ENCODE measurements at regions not wholly inside any gene's neighbourhood (a gene's known extent, or its start where the extent isn't known, plus 50 kb on each side); places are given as distances from the start of the nearest gene placed in this dataset.

DNA sequence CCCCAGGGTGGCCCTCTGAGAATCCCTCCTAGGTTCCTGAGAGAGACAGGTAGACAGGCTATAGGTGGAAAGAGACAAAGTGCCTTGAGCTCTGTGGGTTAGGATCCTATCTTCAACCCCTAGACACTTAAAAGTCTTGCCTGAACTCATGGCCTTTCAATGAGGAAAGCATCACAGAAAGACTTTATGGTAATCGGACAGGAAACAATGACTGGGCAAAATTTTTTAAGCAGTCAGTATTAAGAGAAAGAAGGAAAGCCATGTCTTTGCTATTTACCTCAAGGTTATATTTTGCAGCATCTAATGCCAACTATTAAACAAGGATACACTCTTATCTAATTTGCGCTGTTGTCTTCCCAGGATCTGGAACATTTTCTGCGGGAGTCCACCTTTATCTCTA lies 93.2 kb downstream of the PCSK1 start:
- ChIA-PET POLR2A (no interaction called here), CTCF (interaction anchor here (1.4 kb wide), 1 partner anchor 480 kb away, joined by 5 read pairs; no protein-coding TSS in a partner anchor)
- H3K9me3 ChIP-seq (ENCODE audit: control insufficient read depth, insufficient read depth, low read depth, low read length) = no peaks in the 10 kb centered on the region
- H3K36me3 ChIP-seq (ENCODE audit: control insufficient read depth in 2 of 2, insufficient read depth in 1 of 2, low read length in 2 of 2) = no peaks in the 10 kb centered on the region
- H3K4me1 ChIP-seq (ENCODE audit: control insufficient read depth, insufficient read depth, low read length) = peaks cover 24% of the 10 kb centered on the region
- H3K27ac ChIP-seq (ENCODE audit: extremely low read depth, low read depth, low read length) = no peak overlapping the region
- TF ChIP-seq HOXC10 (CRISPR knock-in tag; IDR thresholded peaks at IDR 0.05) (no peak), TRIM28 (IDR thresholded peaks at IDR 0.05; ENCODE audit: borderline replicate concordance, low read length) (no peak), ZNF133 (tag by site-specific recombination; IDR thresholded peaks at IDR 0.05) (no peak), BCL11A (tag by site-specific recombination; IDR thresholded peaks at IDR 0.05; ENCODE audit: low read depth) (no peak), REPIN1 (tag by site-specific recombination; IDR thresholded peaks at IDR 0.05; ENCODE audit: low read depth) (no peak), ZNF112 (tag by site-specific recombination; IDR thresholded peaks at IDR 0.05) (no peak), ZNF146 (tag by site-specific recombination; IDR thresholded peaks at IDR 0.05) (no peak), ZNF24 (tag by site-specific recombination; IDR thresholded peaks at IDR 0.05) (no peak), ZNF221 (tag by site-specific recombination; IDR thresholded peaks at IDR 0.05; ENCODE audit: borderline replicate concordance) (no peak), ZNF830 (tag by site-specific recombination; IDR thresholded peaks at IDR 0.05; ENCODE audit: low read depth) (no peak), ZNF433 (tag by site-specific recombination; IDR thresholded peaks at IDR 0.05; ENCODE audit: low read depth) (no peak)
- H3K4me3 ChIP-seq (ENCODE audit: low read depth, low read length) = no peak overlapping the region

DNA sequence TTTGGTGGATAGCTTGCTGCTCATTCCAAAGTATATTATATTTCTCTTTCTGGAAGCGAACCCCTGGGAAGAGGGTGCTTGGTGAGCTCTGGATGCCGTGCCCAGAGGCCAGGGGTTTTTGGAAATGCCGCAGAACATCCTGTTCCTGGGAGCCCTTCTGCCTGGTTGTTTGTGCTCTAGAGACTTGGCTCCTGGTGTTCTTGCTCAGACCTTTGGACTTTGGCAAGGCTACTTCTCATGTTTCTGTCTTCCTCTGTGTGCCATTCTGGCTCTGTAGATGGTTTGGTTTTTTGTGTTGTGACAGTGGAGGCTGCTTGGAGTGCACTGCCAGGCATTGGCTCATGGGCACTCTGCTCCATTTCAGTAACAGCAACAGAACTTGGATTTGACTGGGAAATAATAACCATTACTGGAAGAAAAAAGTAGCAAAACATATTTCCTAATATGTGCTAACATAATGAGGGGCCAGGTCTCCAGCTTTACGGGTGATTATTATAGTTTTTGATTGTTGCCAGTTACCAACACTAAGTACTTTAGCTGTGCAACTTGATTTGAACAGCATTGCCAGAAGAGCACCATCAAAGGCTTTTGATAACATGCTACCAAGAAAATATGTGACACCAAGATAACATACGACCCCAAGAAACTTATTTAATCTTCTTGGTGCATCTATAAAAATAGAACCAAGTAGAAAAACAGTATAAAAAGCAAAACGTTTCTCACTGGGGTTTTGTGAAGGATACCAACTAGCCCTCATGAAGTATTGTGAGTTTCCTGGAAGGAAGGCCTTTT lies 94.2 kb downstream of the PCSK1 start:
- no peak overlapping the region for H3K27ac ChIP-seq (ENCODE audit: extremely low read depth, low read depth, low read length)
- H3K4me3 ChIP-seq (ENCODE audit: low read depth, low read length) = no peak overlapping the region
- ChIA-PET POLR2A (no interaction called here), CTCF (interaction anchor here (0.6 to 4.6 kb wide), 3 partner anchors 381 to 482 kb away, joined by 3 to 69 read pairs (median 5); no protein-coding TSS in a partner anchor)
- no peak for TF ChIP-seq ZNF2 (tag by site-specific recombination; IDR thresholded peaks at IDR 0.05)
- H3K4me1 ChIP-seq (ENCODE audit: control insufficient read depth, insufficient read depth, low read length) = peaks cover 24% of the 10 kb centered on the region
- no peaks in the 10 kb centered on the region for H3K36me3 ChIP-seq (ENCODE audit: control insufficient read depth in 2 of 2, insufficient read depth in 1 of 2, low read length in 2 of 2)
- H3K9me3 ChIP-seq (ENCODE audit: control insufficient read depth, insufficient read depth, low read depth, low read length) = no peaks in the 10 kb centered on the region

DNA sequence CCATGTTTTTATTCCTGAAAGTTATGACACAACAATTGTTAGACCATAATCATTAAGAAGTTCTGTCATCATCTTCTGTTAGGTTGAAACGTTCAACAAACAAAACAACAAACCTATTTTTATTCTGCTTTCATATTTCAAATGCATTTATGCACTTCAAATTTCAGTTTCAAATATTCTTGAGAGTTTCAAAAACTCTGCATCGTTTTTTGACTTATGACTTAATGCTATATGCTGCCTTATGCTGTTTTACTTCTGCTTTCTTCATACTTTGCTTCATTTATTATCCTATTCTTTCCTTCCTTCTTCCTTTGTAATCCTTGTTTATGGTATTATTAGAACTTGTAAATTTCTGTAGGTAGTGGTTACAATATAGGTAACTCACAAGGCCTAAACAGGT lies 95.0 kb downstream of the PCSK1 start:
- no peak overlapping the region for H3K27ac ChIP-seq (ENCODE audit: extremely low read depth, low read depth, low read length)
- POLR2A ChIA-PET = no interaction called here
- TF ChIP-seq ZBTB1 (tag by site-specific recombination; IDR thresholded peaks at IDR 0.05) (no peak), OVOL3 (tag by site-specific recombination; IDR thresholded peaks at IDR 0.05) (no peak), PRDM1 (tag by site-specific recombination; IDR thresholded peaks at IDR 0.05) (no peak), ZNF174 (tag by site-specific recombination; IDR thresholded peaks at IDR 0.05) (no peak), ZNF549 (tag by site-specific recombination; IDR thresholded peaks at IDR 0.05) (no peak), ZNF391 (tag by site-specific recombination; IDR thresholded peaks at IDR 0.05; ENCODE audit: borderline replicate concordance, low read depth) (no peak), ZNF510 (tag by site-specific recombination; IDR thresholded peaks at IDR 0.05; ENCODE audit: insufficient replicate concordance) (no peak), ZNF837 (tag by site-specific recombination; IDR thresholded peaks at IDR 0.05) (no peak), ZNF324 (tag by site-specific recombination; IDR thresholded peaks at IDR 0.05) (no peak)
- TF ChIP-seq, protein P1, sequence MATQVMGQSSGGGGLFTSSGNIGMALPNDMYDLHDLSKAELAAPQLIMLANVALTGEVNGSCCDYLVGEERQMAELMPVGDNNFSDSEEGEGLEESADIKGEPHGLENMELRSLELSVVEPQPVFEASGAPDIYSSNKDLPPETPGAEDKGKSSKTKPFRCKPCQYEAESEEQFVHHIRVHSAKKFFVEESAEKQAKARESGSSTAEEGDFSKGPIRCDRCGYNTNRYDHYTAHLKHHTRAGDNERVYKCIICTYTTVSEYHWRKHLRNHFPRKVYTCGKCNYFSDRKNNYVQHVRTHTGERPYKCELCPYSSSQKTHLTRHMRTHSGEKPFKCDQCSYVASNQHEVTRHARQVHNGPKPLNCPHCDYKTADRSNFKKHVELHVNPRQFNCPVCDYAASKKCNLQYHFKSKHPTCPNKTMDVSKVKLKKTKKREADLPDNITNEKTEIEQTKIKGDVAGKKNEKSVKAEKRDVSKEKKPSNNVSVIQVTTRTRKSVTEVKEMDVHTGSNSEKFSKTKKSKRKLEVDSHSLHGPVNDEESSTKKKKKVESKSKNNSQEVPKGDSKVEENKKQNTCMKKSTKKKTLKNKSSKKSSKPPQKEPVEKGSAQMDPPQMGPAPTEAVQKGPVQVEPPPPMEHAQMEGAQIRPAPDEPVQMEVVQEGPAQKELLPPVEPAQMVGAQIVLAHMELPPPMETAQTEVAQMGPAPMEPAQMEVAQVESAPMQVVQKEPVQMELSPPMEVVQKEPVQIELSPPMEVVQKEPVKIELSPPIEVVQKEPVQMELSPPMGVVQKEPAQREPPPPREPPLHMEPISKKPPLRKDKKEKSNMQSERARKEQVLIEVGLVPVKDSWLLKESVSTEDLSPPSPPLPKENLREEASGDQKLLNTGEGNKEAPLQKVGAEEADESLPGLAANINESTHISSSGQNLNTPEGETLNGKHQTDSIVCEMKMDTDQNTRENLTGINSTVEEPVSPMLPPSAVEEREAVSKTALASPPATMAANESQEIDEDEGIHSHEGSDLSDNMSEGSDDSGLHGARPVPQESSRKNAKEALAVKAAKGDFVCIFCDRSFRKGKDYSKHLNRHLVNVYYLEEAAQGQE (tag by site-specific recombination; IDR thresholded peaks at IDR 0.05) = no peak
- CTCF ChIA-PET = interaction anchor here (0.5 to 4.6 kb wide), 7 partner anchors 10 to 1370 kb away, joined by 3 to 69 read pairs (median 5); no protein-coding TSS in a partner anchor
- no peaks in the 10 kb centered on the region for H3K9me3 ChIP-seq (ENCODE audit: control insufficient read depth, insufficient read depth, low read depth, low read length)
- no peaks in the 10 kb centered on the region for H3K36me3 ChIP-seq (ENCODE audit: control insufficient read depth in 2 of 2, insufficient read depth in 1 of 2, low read length in 2 of 2)
- peaks cover 17% of the 10 kb centered on the region for H3K4me1 ChIP-seq (ENCODE audit: control insufficient read depth, insufficient read depth, low read length)
- no peak overlapping the region for H3K4me3 ChIP-seq (ENCODE audit: low read depth, low read length)
